ENCODE measurements at regions not wholly inside any gene's neighbourhood (a gene's known extent, or its start where the extent isn't known, plus 50 kb on each side); places are given as distances from the start of the nearest gene placed in this dataset.

DNA sequence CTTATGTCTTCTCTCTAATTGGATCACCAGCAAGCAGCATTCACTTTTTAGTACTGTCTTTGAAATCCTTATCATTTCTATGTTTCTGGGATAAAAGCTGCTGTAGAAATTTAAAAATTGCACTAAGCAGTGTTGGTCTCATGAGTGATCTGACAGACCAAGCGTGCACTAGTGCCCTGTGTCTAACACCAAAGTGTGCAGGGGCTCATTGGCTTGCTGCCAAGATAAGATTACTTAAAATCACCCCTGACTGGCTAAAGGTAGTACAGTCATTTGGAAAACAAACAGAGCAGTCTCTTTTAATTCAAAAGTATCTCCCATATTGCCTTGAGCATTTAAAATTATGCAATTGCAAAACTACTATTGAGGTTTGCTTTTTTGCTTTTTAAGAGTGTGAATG is 304.6 kb downstream of the ARAP2 start:
- TF ChIP-seq ZNF274 (IDR thresholded peaks at IDR 0.05; ENCODE audit: low read depth, low read length), result no peak
- TF ChIP-seq YY1 (IDR thresholded peaks at IDR 0.05; ENCODE audit: insufficient read depth, insufficient read length), result no peak

Measured in NT2/D1 (cell line).